Mucosa of descending colon (tissue), 3 donors: ENCODE measurements at regions not wholly inside any gene's neighbourhood (a gene's known extent, or its start where the extent isn't known, plus 50 kb on each side); places are given as distances from the start of the nearest gene placed in this dataset.

Source experiments
- ATAC-seq: fragments of 200-7000 bp; cut with Tn5 transposase; one replicate; pipeline ENCODE4 v1.9.1; 2020; ENCODE audit warnings: mild to moderate bottlenecking, moderate library complexity
- DNase-seq, 3 donors: peaks; one replicate each; pipeline ENCODE4 v3.0.0-alpha.2; 2020
- H3K36me3 ChIP-seq: fragments of 200-600 bp; one replicate; pipeline ENCODE4 v1.8.0; 2021; ENCODE audit warnings: low read depth, mild to moderate bottlenecking
- H3K4me1 ChIP-seq: fragments of 200-600 bp; one replicate; pipeline ENCODE4 v1.8.0; 2021; ENCODE audit warnings: low read depth, mild to moderate bottlenecking
- H3K4me3 ChIP-seq: fragments of 200-600 bp; one replicate; pipeline ENCODE4 v1.8.0; 2021; ENCODE audit warnings: mild to moderate bottlenecking
- H3K9me3 ChIP-seq: fragments of 200-600 bp; one replicate; pipeline ENCODE4 v1.8.0; 2021; ENCODE audit warnings: mild to moderate bottlenecking
- intact Hi-C, 2 donors: fragments of 100-400 bp; cut with DNase I in 1 of 2; cut with micrococcal nuclease in 1 of 2; formaldehyde crosslinking; loops; one replicate each; pipeline versions ENCODE4 v1.11.0 to v1.11.1; 2022; cut with DNase I, micrococcal nuclease
- TF ChIP-seq, protein P1 (sequence below): fragments of 200-600 bp; IDR thresholded peaks from one replicate; pipeline ENCODE4 v1.8.0; 2022; ENCODE audit warnings: antibody characterized with exemption, mild to moderate bottlenecking
- donor health status: DM: no; HTN: no; CAD: no; lungs with moderate emphysema.
- donor health status: DM: no; HTN: no; CAD: no.
- donor health status: DM: no; HTN: yes; CAD: no.

DNA sequence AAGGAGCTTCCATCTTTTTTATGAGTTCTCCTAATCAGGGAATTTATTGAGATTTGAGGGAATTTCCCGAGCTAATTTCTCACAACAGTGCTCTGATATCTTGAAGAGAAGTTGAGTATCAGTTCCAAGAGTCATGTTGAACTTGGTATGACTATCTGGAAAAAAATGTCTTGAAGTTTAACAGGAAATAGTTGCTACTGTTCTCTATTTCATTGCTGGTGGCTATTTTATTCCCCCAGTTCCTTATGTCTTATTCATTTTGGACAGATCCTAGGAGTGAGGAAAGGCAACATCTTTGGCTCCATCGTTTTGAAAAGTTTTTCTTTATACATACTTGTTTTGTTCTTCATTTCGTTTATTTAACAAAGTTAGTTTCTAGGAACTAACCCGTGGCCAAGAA, 307.8 kb upstream of the AGTR1 start:
- TF ChIP-seq, protein P1, sequence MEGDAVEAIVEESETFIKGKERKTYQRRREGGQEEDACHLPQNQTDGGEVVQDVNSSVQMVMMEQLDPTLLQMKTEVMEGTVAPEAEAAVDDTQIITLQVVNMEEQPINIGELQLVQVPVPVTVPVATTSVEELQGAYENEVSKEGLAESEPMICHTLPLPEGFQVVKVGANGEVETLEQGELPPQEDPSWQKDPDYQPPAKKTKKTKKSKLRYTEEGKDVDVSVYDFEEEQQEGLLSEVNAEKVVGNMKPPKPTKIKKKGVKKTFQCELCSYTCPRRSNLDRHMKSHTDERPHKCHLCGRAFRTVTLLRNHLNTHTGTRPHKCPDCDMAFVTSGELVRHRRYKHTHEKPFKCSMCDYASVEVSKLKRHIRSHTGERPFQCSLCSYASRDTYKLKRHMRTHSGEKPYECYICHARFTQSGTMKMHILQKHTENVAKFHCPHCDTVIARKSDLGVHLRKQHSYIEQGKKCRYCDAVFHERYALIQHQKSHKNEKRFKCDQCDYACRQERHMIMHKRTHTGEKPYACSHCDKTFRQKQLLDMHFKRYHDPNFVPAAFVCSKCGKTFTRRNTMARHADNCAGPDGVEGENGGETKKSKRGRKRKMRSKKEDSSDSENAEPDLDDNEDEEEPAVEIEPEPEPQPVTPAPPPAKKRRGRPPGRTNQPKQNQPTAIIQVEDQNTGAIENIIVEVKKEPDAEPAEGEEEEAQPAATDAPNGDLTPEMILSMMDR, result no peak
- Histone ChIP-seq H3K4me3 (no peak overlapping the region), H3K9me3 (no peaks in the 10 kb centered on the region), H3K36me3 (no peaks in the 10 kb centered on the region), H3K4me1 (no peaks in the 10 kb centered on the region)
- intact Hi-C loops, result loop anchor here in 1 of 2 donors (10.0 kb wide), 1 partner anchor 555 kb away; no protein-coding TSS in a partner anchor
- ATAC-seq (no peak), DNase-seq (no peak)

DNA sequence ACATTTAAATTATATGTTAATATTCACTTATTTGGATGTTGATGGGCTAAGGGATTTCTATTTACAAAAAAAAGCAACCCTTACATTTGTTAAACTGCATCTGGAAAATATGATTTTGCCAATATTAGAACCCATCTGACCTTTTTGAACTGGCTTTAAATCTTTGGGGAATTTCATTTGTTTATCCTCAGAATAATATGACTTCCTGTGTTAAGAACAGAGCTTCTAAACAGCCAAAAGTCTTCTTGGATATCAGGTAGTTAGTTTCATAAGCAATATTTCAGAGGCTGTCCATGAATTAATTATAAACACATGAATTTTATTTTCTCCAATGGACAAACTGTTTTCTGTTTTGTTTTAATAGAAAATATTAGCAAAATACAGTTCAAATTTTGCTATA, 301.9 kb upstream of the AGTR1 start:
- Histone ChIP-seq H3K36me3 (no peaks in the 10 kb centered on the region), H3K4me1 (no peaks in the 10 kb centered on the region), H3K4me3 (no peak overlapping the region), H3K9me3 (no peaks in the 10 kb centered on the region)
- intact Hi-C loops, result no loop called here
- TF ChIP-seq, protein P1, result no peak
- DNase-seq (no peak), ATAC-seq (no peak)

GRCh38 chr3:148400754-148401153, 296.9 kb upstream of the AGTR1 start:
- Histone ChIP-seq H3K4me1 (no peaks in the 10 kb centered on the region), H3K36me3 (no peaks in the 10 kb centered on the region), H3K4me3 (no peak overlapping the region), H3K9me3 (no peaks in the 10 kb centered on the region)
- TF ChIP-seq, protein P1, result no peak
- DNase-seq (no peak), ATAC-seq (no peak)
- intact Hi-C loops, result no loop called here

GRCh38 chr3:148408667-148409066, 289.0 kb upstream of the AGTR1 start:
- H3K36me3 ChIP-seq, result no peaks in the 10 kb centered on the region
- DNase-seq (no peak), ATAC-seq (no peak)
- intact Hi-C loops, result no loop called here
- H3K4me1 ChIP-seq, result no peaks in the 10 kb centered on the region
- H3K9me3 ChIP-seq, result no peaks in the 10 kb centered on the region
- no peak overlapping the region for H3K4me3 ChIP-seq
- TF ChIP-seq, protein P1, result no peak

DNA sequence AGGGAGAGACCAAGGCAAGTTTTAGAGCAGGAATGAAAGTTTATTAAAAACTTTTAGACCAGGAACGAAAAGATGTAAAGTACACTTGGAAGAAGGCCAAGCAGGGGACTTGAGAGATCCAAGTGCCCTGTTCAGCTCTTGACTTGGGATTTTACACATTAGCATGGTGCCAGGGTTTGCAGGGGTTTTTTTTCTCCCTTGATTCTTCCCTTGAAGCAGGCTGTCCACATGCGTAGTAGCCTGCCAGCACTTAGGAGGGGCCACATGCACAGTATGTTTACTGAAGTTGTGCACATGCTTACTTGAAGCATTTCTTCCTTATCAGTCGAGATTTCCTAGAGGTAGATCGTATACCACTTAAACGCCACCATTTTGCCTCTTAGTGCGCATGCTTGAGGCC, 277.5 kb upstream of the AGTR1 start:
- no peaks in the 10 kb centered on the region for H3K9me3 ChIP-seq
- TF ChIP-seq, protein P1, result no peak
- DNase-seq, result no peak
- intact Hi-C loops, result no loop called here
- H3K4me1 ChIP-seq, result no peaks in the 10 kb centered on the region
- no peak overlapping the region for H3K4me3 ChIP-seq
- H3K36me3 ChIP-seq, result no peaks in the 10 kb centered on the region
- no peak for ATAC-seq
